Esophagus squamous epithelium (tissue), 4 donors: ENCODE measurements at regions not wholly inside any gene's neighbourhood (a gene's known extent, or its start where the extent isn't known, plus 50 kb on each side); places are given as distances from the start of the nearest gene placed in this dataset.

Source experiments
- CTCF ChIP-seq, 6 experiments: fragments of 450-650 bp in 4 of 6; fragments of 200-600 bp in 2 of 6; sonication (generic) in 2 of 6; IDR thresholded peaks; one replicate each; pipeline ENCODE4 v1.5.1; 2016 to 2019; ENCODE audit warnings: antibody characterized with exemption in 6 of 6, mild to moderate bottlenecking in 4 of 6, moderate library complexity in 4 of 6
- POLR2A ChIP-seq, 4 donors: fragments of 450-650 bp; IDR thresholded peaks; one replicate each; pipeline ENCODE4 v1.6.1; 2017; ENCODE audit warnings: antibody characterized with exemption in 4 of 4, mild to moderate bottlenecking in 4 of 4, moderate library complexity in 3 of 4

- TF ChIP-seq CTCF (IDR thresholded peaks at IDR 0.05) (no peak), POLR2A (IDR thresholded peaks at IDR 0.05) (no peak)
Observed at GRCh38 chr20:5668529-5668868, 57.7 kb upstream of the GPCPD1 start.
